ENCODE measurements at regions not wholly inside any gene's neighbourhood (a gene's known extent, or its start where the extent isn't known, plus 50 kb on each side); places are given as distances from the start of the nearest gene placed in this dataset.

DNA sequence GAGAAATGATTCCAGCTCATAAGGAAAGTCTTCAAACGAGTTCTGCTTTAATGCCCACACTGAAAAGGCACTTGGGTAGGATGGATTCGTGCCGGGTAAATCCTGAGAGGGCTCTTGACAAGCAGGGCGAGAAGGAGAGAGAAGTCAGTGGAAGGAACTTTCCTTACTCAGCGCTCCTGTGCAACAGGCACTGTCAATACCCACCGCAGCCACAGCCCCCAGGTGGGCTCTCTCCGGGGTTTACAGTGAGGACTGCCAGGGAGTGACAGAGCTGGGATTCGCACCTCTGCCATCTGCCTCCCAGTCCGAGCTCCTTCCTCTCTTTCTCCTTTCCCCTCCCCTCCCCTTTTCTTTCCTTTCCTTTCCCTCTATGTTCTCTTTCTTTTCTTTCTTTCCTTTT lies 118.7 kb downstream of the BEGAIN start:
- no peak for TF ChIP-seq POLR2A (IDR thresholded peaks at IDR 0.05)
- TF ChIP-seq, protein P1, sequence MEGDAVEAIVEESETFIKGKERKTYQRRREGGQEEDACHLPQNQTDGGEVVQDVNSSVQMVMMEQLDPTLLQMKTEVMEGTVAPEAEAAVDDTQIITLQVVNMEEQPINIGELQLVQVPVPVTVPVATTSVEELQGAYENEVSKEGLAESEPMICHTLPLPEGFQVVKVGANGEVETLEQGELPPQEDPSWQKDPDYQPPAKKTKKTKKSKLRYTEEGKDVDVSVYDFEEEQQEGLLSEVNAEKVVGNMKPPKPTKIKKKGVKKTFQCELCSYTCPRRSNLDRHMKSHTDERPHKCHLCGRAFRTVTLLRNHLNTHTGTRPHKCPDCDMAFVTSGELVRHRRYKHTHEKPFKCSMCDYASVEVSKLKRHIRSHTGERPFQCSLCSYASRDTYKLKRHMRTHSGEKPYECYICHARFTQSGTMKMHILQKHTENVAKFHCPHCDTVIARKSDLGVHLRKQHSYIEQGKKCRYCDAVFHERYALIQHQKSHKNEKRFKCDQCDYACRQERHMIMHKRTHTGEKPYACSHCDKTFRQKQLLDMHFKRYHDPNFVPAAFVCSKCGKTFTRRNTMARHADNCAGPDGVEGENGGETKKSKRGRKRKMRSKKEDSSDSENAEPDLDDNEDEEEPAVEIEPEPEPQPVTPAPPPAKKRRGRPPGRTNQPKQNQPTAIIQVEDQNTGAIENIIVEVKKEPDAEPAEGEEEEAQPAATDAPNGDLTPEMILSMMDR (IDR thresholded peaks at IDR 0.05) = no peak

Data from tibial nerve (tissue), 3 donors.